Transverse colon (tissue), 4 donors: ENCODE measurements at regions not wholly inside any gene's neighbourhood (a gene's known extent, or its start where the extent isn't known, plus 50 kb on each side); places are given as distances from the start of the nearest gene placed in this dataset.

ENCODE experiments used
- DNase-seq: peaks from one replicate; pipeline ENCODE4 v3.0.0-alpha.2; 2019
- H3K27ac ChIP-seq, 4 donors: fragments of 200-600 bp; sonication (generic); 2 replicates each; pipeline ENCODE4 v1.5.1; 2016 to 2018; ENCODE audit warnings: inconsistent platforms in 4 of 4
- H3K27me3 ChIP-seq: fragments of 200-600 bp; sonication (generic); 2 replicates; pipeline ENCODE4 v1.5.1; 2017; ENCODE audit warnings: inconsistent platforms
- H3K36me3 ChIP-seq, 4 donors: fragments of 200-600 bp; sonication (generic); 2 replicates each; pipeline ENCODE4 v1.5.1; 2017 to 2019; ENCODE audit warnings: inconsistent platforms in 4 of 4
- H3K4me1 ChIP-seq, 4 donors: fragments of 200-600 bp; sonication (generic); 2 replicates each; pipeline ENCODE4 v1.5.1; 2017 to 2020; ENCODE audit warnings: inconsistent platforms in 4 of 4
- H3K4me3 ChIP-seq, 4 donors: fragments of 200-600 bp; sonication (generic); 1 replicate in 1 of 4; 2 replicates in 3 of 4; pipeline versions ENCODE4 v1.5.1 to v1.6.1; 2017 to 2019; ENCODE audit warnings: inconsistent platforms in 4 of 4
- H3K9me3 ChIP-seq, 2 donors: fragments of 200-600 bp; sonication (generic); 2 replicates each; pipeline ENCODE4 v1.5.1; 2017 to 2019; ENCODE audit warnings: inconsistent platforms in 2 of 2
- EP300 ChIP-seq: sonication (generic); formaldehyde crosslinking; IDR thresholded peaks from one replicate; pipeline ENCODE4 v1.6.1; 2017; ENCODE audit warnings: antibody characterized with exemption, low read depth
- POLR2A ChIP-seq: fragments of 450-650 bp; IDR thresholded peaks from one replicate; pipeline ENCODE4 v1.6.1; 2016; ENCODE audit warnings: antibody characterized with exemption, mild to moderate bottlenecking, moderate library complexity
- POLR2AphosphoS5 ChIP-seq, 3 donors: sonication (generic); formaldehyde crosslinking; IDR thresholded peaks; one replicate each; pipeline ENCODE4 v1.6.1; 2016; ENCODE audit warnings: antibody characterized with exemption in 3 of 3
- WGBS, 2 donors: methylation state at CpG; one replicate each; pipeline ENCODE4 v1.1.5; 2018; ENCODE audit warnings: low coverage in 1 of 2; 5-methylcytosine and 5-hydroxymethylcytosine counted together
- in situ Hi-C, 4 donors: fragments of 200-750 bp; cut with MboI; loops; one replicate each; pipeline versions ENCODE4 v1.15.0 to v1.15.1; 2017; ENCODE audit warnings: low sequenced_read_pairs in 3 of 4, low pct_ligation_motif_present in 1 of 4, low pct_unique_long_range_greater_than_20kb in 1 of 4
- intact Hi-C: fragments of 100-400 bp; cut with DNase I; formaldehyde crosslinking; loops from one replicate; pipeline ENCODE4 v1.15.1; 2023; ENCODE audit warnings: low total_unique reads
- TF ChIP-seq, protein P1 (sequence below), 5 experiments: fragments of 200-600 bp in 3 of 5; fragments of 450-650 bp in 2 of 5; sonication (generic) in 3 of 5; IDR thresholded peaks; 1 replicate in 2 of 5; 2 replicates in 3 of 5; pipeline ENCODE4 v1.5.1; 2016 to 2017; ENCODE audit warnings: antibody characterized with exemption in 5 of 5, inconsistent platforms in 3 of 5, mild to moderate bottlenecking in 2 of 5, moderate library complexity in 1 of 5

DNA sequence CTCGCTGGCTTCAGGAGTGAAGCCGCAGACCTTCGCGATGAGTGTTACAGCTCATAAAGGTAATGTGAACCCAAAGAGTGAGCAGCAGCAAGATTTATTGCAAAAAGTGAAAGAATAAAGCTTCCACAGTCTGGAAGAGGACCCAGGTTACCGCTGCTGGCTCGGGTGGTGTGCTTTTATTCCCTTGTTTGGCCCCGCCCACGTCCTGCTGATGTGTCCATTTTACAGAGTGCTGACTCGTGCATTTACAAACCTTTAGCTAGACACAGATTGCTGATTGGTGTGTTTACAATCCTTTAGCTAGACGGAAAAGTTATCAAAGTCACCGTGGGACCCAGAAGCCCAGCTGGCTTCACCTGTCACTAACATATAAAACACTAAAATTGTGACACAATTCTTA, 1464.5 kb downstream of the ZPLD1 start:
- TF ChIP-seq POLR2A (no peak), POLR2AphosphoS5 (IDR thresholded peaks at IDR 0.05) (no peak), EP300 (no peak)
- TF ChIP-seq, protein P1, sequence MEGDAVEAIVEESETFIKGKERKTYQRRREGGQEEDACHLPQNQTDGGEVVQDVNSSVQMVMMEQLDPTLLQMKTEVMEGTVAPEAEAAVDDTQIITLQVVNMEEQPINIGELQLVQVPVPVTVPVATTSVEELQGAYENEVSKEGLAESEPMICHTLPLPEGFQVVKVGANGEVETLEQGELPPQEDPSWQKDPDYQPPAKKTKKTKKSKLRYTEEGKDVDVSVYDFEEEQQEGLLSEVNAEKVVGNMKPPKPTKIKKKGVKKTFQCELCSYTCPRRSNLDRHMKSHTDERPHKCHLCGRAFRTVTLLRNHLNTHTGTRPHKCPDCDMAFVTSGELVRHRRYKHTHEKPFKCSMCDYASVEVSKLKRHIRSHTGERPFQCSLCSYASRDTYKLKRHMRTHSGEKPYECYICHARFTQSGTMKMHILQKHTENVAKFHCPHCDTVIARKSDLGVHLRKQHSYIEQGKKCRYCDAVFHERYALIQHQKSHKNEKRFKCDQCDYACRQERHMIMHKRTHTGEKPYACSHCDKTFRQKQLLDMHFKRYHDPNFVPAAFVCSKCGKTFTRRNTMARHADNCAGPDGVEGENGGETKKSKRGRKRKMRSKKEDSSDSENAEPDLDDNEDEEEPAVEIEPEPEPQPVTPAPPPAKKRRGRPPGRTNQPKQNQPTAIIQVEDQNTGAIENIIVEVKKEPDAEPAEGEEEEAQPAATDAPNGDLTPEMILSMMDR (IDR thresholded peaks at IDR 0.05), result no peak
- no peak for DNase-seq
- H3K4me1 ChIP-seq, result no peaks in the 10 kb centered on the region
- in situ Hi-C loops (no loop called here), intact Hi-C loops (no loop called here)
- H3K27ac ChIP-seq, result no peak overlapping the region
- 64 to 72% methylated on average over 6 to 11 of the region's 11 CpGs for WGBS, 2 donors
- no peaks in the 10 kb centered on the region for H3K27me3 ChIP-seq
- no peaks in the 10 kb centered on the region for H3K36me3 ChIP-seq
- no peaks in the 10 kb centered on the region for H3K9me3 ChIP-seq
- H3K4me3 ChIP-seq, result no peak overlapping the region

DNA sequence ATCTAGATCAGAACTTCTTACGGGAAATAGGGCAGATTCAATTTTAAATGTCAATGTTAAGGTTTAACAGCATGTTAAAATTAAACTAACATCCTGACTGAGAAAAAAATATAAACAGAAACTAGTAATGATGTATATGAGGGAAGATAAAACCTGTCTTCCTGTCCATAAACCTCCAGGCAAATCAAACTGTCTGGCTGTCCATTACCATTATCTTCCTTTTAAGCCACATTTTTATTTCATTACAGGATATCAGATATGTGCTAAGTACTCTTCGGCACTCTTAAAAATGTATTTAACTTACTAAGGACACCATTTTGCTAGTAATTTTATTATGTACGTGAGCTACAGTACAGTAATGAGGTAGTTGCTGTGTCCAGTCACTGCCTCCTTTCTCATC, 1461.7 kb upstream of the ALCAM start:
- no peaks in the 10 kb centered on the region for H3K36me3 ChIP-seq
- intact Hi-C loops (no loop called here), in situ Hi-C loops (no loop called here)
- no peak overlapping the region for H3K27ac ChIP-seq
- no peak for DNase-seq
- no peaks in the 10 kb centered on the region for H3K9me3 ChIP-seq
- no peaks in the 10 kb centered on the region for H3K4me1 ChIP-seq
- H3K27me3 ChIP-seq, result no peaks in the 10 kb centered on the region
- no peak overlapping the region for H3K4me3 ChIP-seq
- WGBS, 2 donors, result 71 to 85% methylated on average over 3 of the region's 3 CpGs
- TF ChIP-seq POLR2A (no peak), POLR2AphosphoS5 (IDR thresholded peaks at IDR 0.05) (no peak), EP300 (no peak)
- TF ChIP-seq, protein P1 (IDR thresholded peaks at IDR 0.05), result no peak

DNA sequence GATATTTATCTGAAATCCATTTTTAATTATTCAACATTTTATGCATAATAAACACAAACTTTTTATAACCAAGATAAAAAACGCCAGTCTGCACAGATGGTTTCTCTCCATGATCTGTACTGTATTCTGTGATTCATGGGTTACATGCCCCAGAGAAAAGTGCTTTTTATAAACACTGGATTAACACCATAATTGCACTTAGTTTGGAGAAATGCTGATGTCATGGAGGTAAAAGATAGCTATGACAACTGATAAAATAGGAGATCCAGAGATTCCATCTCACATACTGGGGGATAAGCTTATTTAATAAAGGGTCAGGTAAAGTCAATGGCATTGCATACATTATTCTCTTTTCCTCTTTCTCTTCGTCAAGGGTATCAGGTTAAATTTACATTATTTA, 1460.4 kb upstream of the ALCAM start:
- intact Hi-C loops, result no loop called here
- 37 to 38% methylated on average over 2 of the region's 2 CpGs for WGBS, 2 donors
- in situ Hi-C loops, result no loop called here

DNA sequence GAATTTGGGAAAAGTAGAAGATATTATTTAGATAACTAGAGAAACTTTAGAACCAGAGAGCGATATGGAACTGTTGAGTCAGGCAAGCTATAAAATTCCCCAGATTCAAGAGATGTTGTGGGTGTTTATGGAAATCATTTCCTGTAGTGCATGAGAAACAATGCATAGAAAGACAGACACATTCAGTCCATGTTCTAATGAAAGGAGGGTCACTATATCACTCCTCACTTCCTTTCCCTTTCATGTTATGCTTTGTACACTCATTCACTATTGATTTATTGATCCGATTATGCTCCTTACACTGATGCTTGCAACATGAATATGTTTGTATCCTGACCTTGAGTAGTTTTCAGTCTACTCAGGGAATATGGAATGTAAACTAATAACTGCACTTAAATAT, 1459.9 kb upstream of the ALCAM start:
- WGBS, 2 donors, result 59 to 83% methylated on average over 2 of the region's 2 CpGs
- H3K36me3 ChIP-seq, result no peaks in the 10 kb centered on the region
- intact Hi-C loops, result no loop called here
- H3K27ac ChIP-seq, result no peak overlapping the region
- no peaks in the 10 kb centered on the region for H3K4me1 ChIP-seq
- no peaks in the 10 kb centered on the region for H3K27me3 ChIP-seq
- no peak for TF ChIP-seq POLR2AphosphoS5 (IDR thresholded peaks at IDR 0.05)
- TF ChIP-seq, protein P1 (IDR thresholded peaks at IDR 0.05), result no peak
- no peak for TF ChIP-seq EP300
- no peak for TF ChIP-seq POLR2A
- no peak overlapping the region for H3K4me3 ChIP-seq
- in situ Hi-C loops, result no loop called here
- H3K9me3 ChIP-seq, result no peaks in the 10 kb centered on the region
- no peak for DNase-seq

More for the DNA sequence above, 1460.4 kb upstream of the ALCAM start:
- H3K4me1 ChIP-seq, result no peaks in the 10 kb centered on the region
- H3K36me3 ChIP-seq, result no peaks in the 10 kb centered on the region
- no peak for TF ChIP-seq EP300
- TF ChIP-seq, protein P1 (IDR thresholded peaks at IDR 0.05), result no peak
- no peak for TF ChIP-seq POLR2A
- no peak for TF ChIP-seq POLR2AphosphoS5 (IDR thresholded peaks at IDR 0.05)
- no peak overlapping the region for H3K27ac ChIP-seq
- no peaks in the 10 kb centered on the region for H3K9me3 ChIP-seq
- DNase-seq, result no peak
- no peak overlapping the region for H3K4me3 ChIP-seq
- no peaks in the 10 kb centered on the region for H3K27me3 ChIP-seq
